B cell (primary cell): ENCODE measurements at regions not wholly inside any gene's neighbourhood (a gene's known extent, or its start where the extent isn't known, plus 50 kb on each side); places are given as distances from the start of the nearest gene placed in this dataset.

Experiments
- ATAC-seq: fragments of 200-7000 bp; cut with Tn5 transposase; one replicate; pipeline ENCODE4 v1.10.0; 2021; ENCODE audit warnings: low read depth, mild to moderate bottlenecking, moderate number of reproducible peaks, moderate library complexity
- CTCF ChIA-PET: fragments of 350-600 bp; sonication (Branson Sonifier 250); formaldehyde crosslinking; loops from one replicate; lab custom pipeline; 2021; ENCODE audit warnings: antibody characterized with exemption, inconsistent platforms; lab: Charles Lee
- POLR2A ChIA-PET: fragments of 350-600 bp; sonication (Branson Sonifier 250); formaldehyde crosslinking; loops from one replicate; lab custom pipeline; 2021; ENCODE audit warnings: antibody characterized with exemption; lab: Charles Lee
- DNase-seq: peaks from one replicate; pipeline ENCODE4 v3.0.0; 2013
- H2AFZ ChIP-seq: 2 replicates; pipeline ENCODE4 v1.6.1; 2012; ENCODE audit warnings: mild to moderate bottlenecking, low read depth, low read length; ENCODE audit not compliant: insufficient read depth, poor library complexity, severe bottlenecking
- H3K27ac ChIP-seq, 2 donors: 1 replicate in 1 of 2; 2 replicates in 1 of 2; pipeline ENCODE4 v1.5.1; 2012 to 2013; ENCODE audit warnings: low read length in 2 of 2, mild to moderate bottlenecking in 2 of 2, moderate library complexity in 1 of 2
- H3K27me3 ChIP-seq, 4 experiments: fragments of 200-600 bp in 1 of 4; sonication (generic) in 1 of 4; replicated peaks in 1 of 4; 1 replicate in 2 of 4; 2 replicates in 2 of 4; pipeline versions ENCODE4 v1.6.1 to v1.7.0; 2013 to 2016; ENCODE audit warnings: low read length in 3 of 4, mild to moderate bottlenecking in 2 of 4, mixed read lengths in 1 of 4, moderate library complexity in 1 of 4; ENCODE audit not compliant: insufficient read depth in 4 of 4, control insufficient read depth in 3 of 4; ENCODE audit errors: control extremely low read depth in 1 of 4
- H3K36me3 ChIP-seq, 2 experiments: replicated peaks in 1 of 2; 1 replicate in 1 of 2; 2 replicates in 1 of 2; pipeline versions ENCODE4 v1.6.1 to v1.7.1; 2013; ENCODE audit warnings: low read length in 1 of 2; ENCODE audit not compliant: insufficient read depth in 2 of 2, control insufficient read depth in 1 of 2; ENCODE audit errors: control extremely low read depth in 1 of 2, extremely low read depth in 1 of 2
- H3K4me1 ChIP-seq, 2 donors: fragments of 200-600 bp in 1 of 2; sonication (generic) in 1 of 2; 1 replicate in 1 of 2; 2 replicates in 1 of 2; pipeline versions ENCODE4 v1.5.1 to v1.6.1; 2013 to 2017; ENCODE audit warnings: low read length in 2 of 2; ENCODE audit not compliant: control insufficient read depth in 2 of 2, insufficient read depth in 2 of 2
- H3K4me2 ChIP-seq: replicated peaks from 2 replicates; pipeline ENCODE3; 2012; ENCODE audit warnings: mild to moderate bottlenecking, low read depth, low read length; ENCODE audit not compliant: poor library complexity, severe bottlenecking
- H3K4me3 ChIP-seq, 5 experiments: fragments of 200-600 bp in 1 of 5; sonication (generic) in 1 of 5; 1 replicate in 3 of 5; 2 replicates in 2 of 5; pipeline versions ENCODE4 v1.5.1 to v1.7.0; 2011 to 2016; ENCODE audit warnings: low read length in 4 of 5, mild to moderate bottlenecking in 4 of 5, low read depth in 2 of 5, control low read depth in 1 of 5, moderate library complexity in 1 of 5; ENCODE audit not compliant: insufficient read depth in 1 of 5; ENCODE audit errors: control extremely low read depth in 1 of 5, extremely low read depth in 1 of 5
- H3K79me2 ChIP-seq: fragments of 200-600 bp; sonication (generic); one replicate; pipeline ENCODE4 v1.6.0; 2016; ENCODE audit warnings: low read length; ENCODE audit not compliant: control insufficient read depth, insufficient read depth
- H3K9ac ChIP-seq: fragments of 200-600 bp; sonication (generic); 2 replicates; pipeline ENCODE4 v1.6.1; 2017; ENCODE audit warnings: mild to moderate bottlenecking, low read length, moderate library complexity
- H3K9me3 ChIP-seq, 3 donors: one replicate each; pipeline versions ENCODE4 v1.6.1 to v1.7.1; 2013; ENCODE audit warnings: low read length in 2 of 3; ENCODE audit not compliant: control insufficient read depth in 2 of 3, insufficient read depth in 1 of 3; ENCODE audit errors: control extremely low read depth in 1 of 3
- H4K20me1 ChIP-seq: 2 replicates; pipeline ENCODE4 v1.6.0; 2012; ENCODE audit warnings: mild to moderate bottlenecking, low read length; ENCODE audit not compliant: insufficient read depth, control insufficient read depth, poor library complexity, severe bottlenecking
- H3K27ac Mint-ChIP-seq: one replicate; pipeline ENCODE4 v1.8.0; 2021; ENCODE audit warnings: mixed read lengths
- H3K27me3 Mint-ChIP-seq: one replicate; pipeline ENCODE4 v1.8.0; 2021; ENCODE audit warnings: mixed read lengths
- H3K4me1 Mint-ChIP-seq: one replicate; pipeline ENCODE4 v1.8.0; 2021; ENCODE audit warnings: mixed read lengths
- H3K4me3 Mint-ChIP-seq: one replicate; pipeline ENCODE4 v1.8.0; 2021; ENCODE audit warnings: mixed read lengths
- H3K9me3 Mint-ChIP-seq: one replicate; pipeline ENCODE4 v1.8.0; 2022; ENCODE audit warnings: mixed read lengths; ENCODE audit not compliant: insufficient read depth
- CTCF ChIP-seq: fragments of 200-600 bp; IDR thresholded peaks from one replicate; pipeline ENCODE4 v1.8.0; 2022; ENCODE audit warnings: antibody characterized with exemption, mild to moderate bottlenecking
- EZH2 ChIP-seq: IDR thresholded peaks from 2 replicates; pipeline ENCODE4 v1.6.1; 2012; ENCODE audit warnings: borderline replicate concordance, low read depth, mild to moderate bottlenecking, moderate library complexity, low read length; ENCODE audit not compliant: insufficient read depth, poor library complexity, severe bottlenecking
- WGBS: methylation state at CpG from one replicate; pipeline ENCODE4 v1.1.5; 2013; ENCODE audit warnings: missing lambda C conversion rate; ENCODE audit not compliant: insufficient coverage; 5-methylcytosine and 5-hydroxymethylcytosine counted together
- intact Hi-C: fragments of 100-400 bp; cut with micrococcal nuclease; formaldehyde crosslinking; loops from one replicate; pipeline ENCODE4 v1.10.0; 2022

GRCh38 chr17:77891602-77892001 lies 66.9 kb upstream of the TNRC6C start:
- no peak overlapping the region for H3K4me3 Mint-ChIP-seq
- no peaks in the 10 kb centered on the region for H3K36me3 ChIP-seq
- ChIA-PET POLR2A (no interaction called here), CTCF (no interaction called here)
- peaks cover 0 to 41% (median 22%) of the 10 kb centered on the region in 4 experiments for H3K27me3 ChIP-seq
- 90% methylated on average over 7 of the region's 8 CpGs for WGBS
- H4K20me1 ChIP-seq: peaks cover 11% of the 10 kb centered on the region
- no peak overlapping the region for H3K4me3 ChIP-seq
- ATAC-seq (no peak), DNase-seq (no peak)
- no peak overlapping the region for H3K27ac ChIP-seq
- no peaks in the 10 kb centered on the region for H3K79me2 ChIP-seq
- no peak overlapping the region for H2AFZ ChIP-seq
- no peak overlapping the region for H3K27ac Mint-ChIP-seq
- H3K9ac ChIP-seq: no peak overlapping the region
- no peak overlapping the region for H3K4me2 ChIP-seq
- H3K9me3 ChIP-seq: peaks cover 0 to 11% (median 0%) of the 10 kb centered on the region in 3 donors
- H3K4me1 Mint-ChIP-seq: peaks cover 47% of the 10 kb centered on the region
- intact Hi-C loops: no loop called here
- no peak for TF ChIP-seq EZH2
- no peak for TF ChIP-seq CTCF
- no peaks in the 10 kb centered on the region for H3K9me3 Mint-ChIP-seq
- H3K4me1 ChIP-seq: peaks cover 53 to 54% of the 10 kb centered on the region in 2 donors
- H3K27me3 Mint-ChIP-seq: peaks cover 27% of the 10 kb centered on the region

GRCh38 chr17:77892031-77892430 lies 66.5 kb upstream of the TNRC6C start:
- peaks cover 0 to 11% (median 0%) of the 10 kb centered on the region in 3 donors for H3K9me3 ChIP-seq
- H3K27ac ChIP-seq: no peak overlapping the region
- H3K4me2 ChIP-seq: no peak overlapping the region
- Mint-ChIP-seq H3K9me3 (no peaks in the 10 kb centered on the region), H3K27me3 (peaks cover 30% of the 10 kb centered on the region), H3K4me3 (no peak overlapping the region), H3K27ac (no peak overlapping the region), H3K4me1 (peaks cover 42% of the 10 kb centered on the region)
- peaks cover 11% of the 10 kb centered on the region for H4K20me1 ChIP-seq
- no peak for DNase-seq
- no peak for TF ChIP-seq CTCF
- TF ChIP-seq EZH2: no peak
- intact Hi-C loops: no loop called here
- WGBS: 90% methylated on average over 6 of the region's 7 CpGs
- ATAC-seq: no peak
- peaks cover 48 to 50% of the 10 kb centered on the region in 2 donors for H3K4me1 ChIP-seq
- H2AFZ ChIP-seq: no peak overlapping the region
- CTCF ChIA-PET: no interaction called here
- H3K79me2 ChIP-seq: no peaks in the 10 kb centered on the region
- H3K36me3 ChIP-seq: no peaks in the 10 kb centered on the region
- peaks cover 0 to 42% (median 23%) of the 10 kb centered on the region in 4 experiments for H3K27me3 ChIP-seq
- POLR2A ChIA-PET: no interaction called here
- no peak overlapping the region for H3K9ac ChIP-seq
- H3K4me3 ChIP-seq: no peak overlapping the region
